A549 (cell line): ENCODE measurements at regions not wholly inside any gene's neighbourhood (a gene's known extent, or its start where the extent isn't known, plus 50 kb on each side); places are given as distances from the start of the nearest gene placed in this dataset.

Experiments
- ATAC-seq, 2 experiments: fragments of 200-7000 bp in 1 of 2; fragments of >200 bp in 1 of 2; cut with Nextera tagmentation in 1 of 2; cut with Tn5 transposase in 1 of 2; 3 replicates each; pipeline versions ENCODE4 v1.8.0 to v1.9.1; 2018 to 2020; ENCODE audit warnings: mild to moderate bottlenecking in 1 of 2, moderate library complexity in 1 of 2
- CTCF ChIA-PET: fragments of 300-600 bp; sonication (Branson Sonifier 250); formaldehyde crosslinking; extraction: SDS; loops from one replicate; lab custom pipeline; 2021; ENCODE audit warnings: antibody characterized with exemption, inconsistent platforms; lab: Yijun Ruan, JAX
- POLR2A ChIA-PET: fragments of 350-600 bp; formaldehyde crosslinking; extraction: SDS; loops from one replicate; lab custom pipeline; 2021; ENCODE audit warnings: antibody characterized with exemption, inconsistent platforms; lab: Yijun Ruan, JAX
- DNase-seq, 2 experiments: peaks; one replicate each; pipeline versions ENCODE4 v3.0.0 to v3.0.0-alpha.2; 2011 to 2016; ENCODE audit warnings: low read depth in 1 of 2, low spot score in 1 of 2
- FAIRE-seq: peaks from 2 replicates; lab custom pipeline; 2011; peaks lifted over from hg19 to GRCh38; lab: Jason Lieb, UNC
- H3K27ac ChIP-seq, 2 experiments: fragments of >200 bp; sonication (Bioruptor Twin); formaldehyde crosslinking; 3 replicates each; pipeline ENCODE4 v1.5.1; 2016 to 2017
- H3K4me1 ChIP-seq: fragments of >200 bp; sonication (Bioruptor Twin); formaldehyde crosslinking; 3 replicates; pipeline ENCODE4 v1.6.1; 2016
- H3K4me2 ChIP-seq: fragments of >200 bp; sonication (Bioruptor Twin); formaldehyde crosslinking; 3 replicates; pipeline ENCODE4 v1.6.1; 2016
- H3K4me3 ChIP-seq: fragments of >200 bp; sonication (Bioruptor Twin); formaldehyde crosslinking; 3 replicates; pipeline ENCODE4 v1.5.1; 2016
- H3K9me3 ChIP-seq: fragments of >200 bp; sonication (Bioruptor Twin); formaldehyde crosslinking; 3 replicates; pipeline ENCODE4 v1.6.1; 2016
- BCL3 ChIP-seq: fragments of >200 bp; sonication (Bioruptor Twin); formaldehyde crosslinking; IDR thresholded peaks from 3 replicates; pipeline ENCODE4 v1.6.1; 2016
- CBX2 ChIP-seq: fragments of 200-600 bp; sonication (generic); IDR thresholded peaks from 2 replicates; pipeline ENCODE4 v1.6.1; 2016; ENCODE audit warnings: low read depth, mild to moderate bottlenecking, borderline replicate concordance
- CBX8 ChIP-seq: fragments of 200-600 bp; sonication (generic); IDR thresholded peaks from 2 replicates; pipeline ENCODE4 v1.6.1; 2016
- CEBPB ChIP-seq, 2 experiments: fragments of >200 bp in 1 of 2; sonication (Bioruptor Twin) in 1 of 2; formaldehyde crosslinking in 1 of 2; IDR thresholded peaks; 2 replicates each; pipeline ENCODE4 v1.6.1; 2012 to 2016
- CHD2 ChIP-seq: fragments of 150-350 bp; IDR thresholded peaks from 2 replicates; pipeline ENCODE4 v1.6.1; 2014; ENCODE audit warnings: low read length; ENCODE audit not compliant: partially characterized antibody
- EHMT2 ChIP-seq: fragments of 200-600 bp; sonication (generic); IDR thresholded peaks from 2 replicates; pipeline ENCODE4 v1.6.1; 2016; ENCODE audit warnings: antibody characterized with exemption, low read depth, mild to moderate bottlenecking, moderate library complexity
- FOXS1 ChIP-seq: fragments of 250-450 bp; sonication (Bioruptor Pico); IDR thresholded peaks from 2 replicates; pipeline ENCODE4 v1.5.0; 2020; ENCODE audit warnings: mild to moderate bottlenecking, moderate library complexity
- GATA3 ChIP-seq: IDR thresholded peaks from 2 replicates; pipeline ENCODE4 v1.6.1; 2012; ENCODE audit warnings: borderline replicate concordance
- HES2 ChIP-seq: fragments of >200 bp; sonication (Bioruptor Twin); formaldehyde crosslinking; IDR thresholded peaks from 2 replicates; pipeline ENCODE4 v1.6.1; 2016
- JUN ChIP-seq, 2 experiments: fragments of >200 bp; sonication (Bioruptor Twin); formaldehyde crosslinking; IDR thresholded peaks; 2 replicates in 1 of 2; 3 replicates in 1 of 2; pipeline ENCODE4 v1.6.1; 2016 to 2017
- KDM1A ChIP-seq: fragments of 200-600 bp; sonication (generic); IDR thresholded peaks from 2 replicates; pipeline ENCODE4 v1.6.1; 2016; ENCODE audit warnings: low read depth, mild to moderate bottlenecking
- NR3C1 ChIP-seq: fragments of >200 bp; sonication (Bioruptor Twin); formaldehyde crosslinking; IDR thresholded peaks from 3 replicates; pipeline ENCODE4 v1.6.1; 2017
- POLR2A ChIP-seq: IDR thresholded peaks from 2 replicates; pipeline ENCODE4 v1.6.1; 2012; ENCODE audit warnings: mild to moderate bottlenecking, low read length
- TFCP2L1 ChIP-seq: fragments of 250-450 bp; sonication (Bioruptor Pico); IDR thresholded peaks from 2 replicates; pipeline ENCODE4 v1.5.0; 2021; ENCODE audit warnings: mild to moderate bottlenecking
- TP53 ChIP-seq: fragments of 250-450 bp; sonication (Bioruptor Pico); IDR thresholded peaks from 2 replicates; pipeline ENCODE4 v1.5.0; 2021; ENCODE audit warnings: mild to moderate bottlenecking, moderate library complexity
- USF2 ChIP-seq: fragments of 450-650 bp; IDR thresholded peaks from 2 replicates; pipeline ENCODE4 v1.6.1; 2014; ENCODE audit warnings: antibody characterized with exemption
- ZFP36 ChIP-seq: fragments of 450-650 bp; IDR thresholded peaks from 2 replicates; pipeline ENCODE4 v1.6.1; 2014; ENCODE audit warnings: borderline replicate concordance; ENCODE audit not compliant: partially characterized antibody
- whole genome bisulfite sequencing: methylation state at CpG from one replicate; pipeline ENCODE4 v1.1.6; 2017; ENCODE audit errors: missing lambda C conversion rate; 5-methylcytosine and 5-hydroxymethylcytosine counted together
- TF ChIP-seq, protein P1 (sequence below): fragments of 150-350 bp; IDR thresholded peaks from 2 replicates; pipeline ENCODE4 v1.6.1; 2014; ENCODE audit warnings: low read depth, mild to moderate bottlenecking, low read length
- TF ChIP-seq, protein P2 (sequence below): fragments of 250-450 bp; sonication (Bioruptor Pico); IDR thresholded peaks from 2 replicates; pipeline ENCODE4 v1.5.0; 2020; ENCODE audit warnings: low read depth, mild to moderate bottlenecking, moderate library complexity
- TF ChIP-seq, protein P3 (sequence below): fragments of 250-450 bp; sonication (Bioruptor Pico); IDR thresholded peaks from 2 replicates; pipeline ENCODE4 v1.5.0; 2021; ENCODE audit warnings: mild to moderate bottlenecking, moderate library complexity, borderline replicate concordance

GRCh38 chr1:87208080-87208479, 120.6 kb upstream of the LMO4 start:
- Histone ChIP-seq H3K4me3 (no peak overlapping the region), H3K4me2 (no peak overlapping the region), H3K9me3 (no peaks in the 10 kb centered on the region), H3K4me1 (no peaks in the 10 kb centered on the region), H3K27ac (no peak overlapping the region)
- FAIRE-seq (no peak), DNase-seq (no peak), ATAC-seq (no peak)
- TF ChIP-seq CBX2 (no peak), CBX8 (no peak), KDM1A (no peak), CEBPB (IDR thresholded peaks at IDR 0.05) (no peak), BCL3 (no peak), JUN (IDR thresholded peaks at IDR 0.05) (no peak), TFCP2L1 (CRISPR knock-in tag) (no peak), GATA3 (no peak), ZFP36 (no peak), NR3C1 (no peak), HES2 (no peak), TP53 (CRISPR knock-in tag) (no peak), POLR2A (no peak), FOXS1 (CRISPR knock-in tag) (no peak)
- TF ChIP-seq, protein P1, sequence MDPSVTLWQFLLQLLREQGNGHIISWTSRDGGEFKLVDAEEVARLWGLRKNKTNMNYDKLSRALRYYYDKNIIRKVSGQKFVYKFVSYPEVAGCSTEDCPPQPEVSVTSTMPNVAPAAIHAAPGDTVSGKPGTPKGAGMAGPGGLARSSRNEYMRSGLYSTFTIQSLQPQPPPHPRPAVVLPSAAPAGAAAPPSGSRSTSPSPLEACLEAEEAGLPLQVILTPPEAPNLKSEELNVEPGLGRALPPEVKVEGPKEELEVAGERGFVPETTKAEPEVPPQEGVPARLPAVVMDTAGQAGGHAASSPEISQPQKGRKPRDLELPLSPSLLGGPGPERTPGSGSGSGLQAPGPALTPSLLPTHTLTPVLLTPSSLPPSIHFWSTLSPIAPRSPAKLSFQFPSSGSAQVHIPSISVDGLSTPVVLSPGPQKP: no peak
- TF ChIP-seq, protein P2, sequence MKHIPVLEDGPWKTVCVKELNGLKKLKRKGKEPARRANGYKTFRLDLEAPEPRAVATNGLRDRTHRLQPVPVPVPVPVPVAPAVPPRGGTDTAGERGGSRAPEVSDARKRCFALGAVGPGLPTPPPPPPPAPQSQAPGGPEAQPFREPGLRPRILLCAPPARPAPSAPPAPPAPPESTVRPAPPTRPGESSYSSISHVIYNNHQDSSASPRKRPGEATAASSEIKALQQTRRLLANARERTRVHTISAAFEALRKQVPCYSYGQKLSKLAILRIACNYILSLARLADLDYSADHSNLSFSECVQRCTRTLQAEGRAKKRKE (CRISPR knock-in tag): no peak
- TF ChIP-seq, protein P3, sequence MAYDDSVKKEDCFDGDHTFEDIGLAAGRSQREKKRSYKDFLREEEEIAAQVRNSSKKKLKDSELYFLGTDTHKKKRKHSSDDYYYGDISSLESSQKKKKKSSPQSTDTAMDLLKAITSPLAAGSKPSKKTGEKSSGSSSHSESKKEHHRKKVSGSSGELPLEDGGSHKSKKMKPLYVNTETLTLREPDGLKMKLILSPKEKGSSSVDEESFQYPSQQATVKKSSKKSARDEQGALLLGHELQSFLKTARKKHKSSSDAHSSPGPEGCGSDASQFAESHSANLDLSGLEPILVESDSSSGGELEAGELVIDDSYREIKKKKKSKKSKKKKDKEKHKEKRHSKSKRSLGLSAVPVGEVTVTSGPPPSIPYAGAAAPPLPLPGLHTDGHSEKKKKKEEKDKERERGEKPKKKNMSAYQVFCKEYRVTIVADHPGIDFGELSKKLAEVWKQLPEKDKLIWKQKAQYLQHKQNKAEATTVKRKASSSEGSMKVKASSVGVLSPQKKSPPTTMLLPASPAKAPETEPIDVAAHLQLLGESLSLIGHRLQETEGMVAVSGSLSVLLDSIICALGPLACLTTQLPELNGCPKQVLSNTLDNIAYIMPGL (CRISPR knock-in tag): no peak
- WGBS: 9% methylated on average over 2 of the region's 2 CpGs
- ChIA-PET CTCF (no interaction called here), POLR2A (no interaction called here)

DNA sequence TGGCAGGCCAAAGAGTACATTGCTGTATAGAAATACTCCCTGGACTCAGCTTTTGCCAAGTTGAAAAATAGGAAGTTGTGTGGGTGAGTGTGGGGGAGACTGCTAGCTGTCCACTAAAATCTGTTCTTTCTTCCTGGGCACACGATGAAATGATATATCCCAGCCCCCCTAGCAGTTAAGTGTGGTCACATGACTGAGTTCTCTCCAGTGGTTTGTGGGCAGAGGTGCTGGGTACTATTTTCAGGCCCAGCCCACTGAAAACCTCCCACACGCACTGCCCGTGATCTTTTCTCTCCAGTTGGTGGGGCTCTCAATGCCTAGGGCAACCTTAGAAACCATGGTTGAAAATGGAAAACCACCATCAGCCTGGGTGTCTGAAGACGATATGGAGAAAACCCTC, 119.7 kb upstream of the LMO4 start:
- no peaks in the 10 kb centered on the region for H3K4me1 ChIP-seq
- H3K9me3 ChIP-seq: no peaks in the 10 kb centered on the region
- ChIA-PET CTCF (no interaction called here), POLR2A (no interaction called here)
- 47% methylated on average over 3 of the region's 4 CpGs for WGBS
- H3K27ac ChIP-seq: no peak overlapping the region
- DNase-seq (no peak), ATAC-seq (no peak), FAIRE-seq (no peak)
- TF ChIP-seq CEBPB (IDR thresholded peaks at IDR 0.05): no peak
- no peak for TF ChIP-seq CHD2
- no peak for TF ChIP-seq EHMT2
- no peak for TF ChIP-seq USF2
- no peak for TF ChIP-seq TFCP2L1 (CRISPR knock-in tag)
- no peak for TF ChIP-seq BCL3
- H3K4me3 ChIP-seq: no peak overlapping the region
- H3K4me2 ChIP-seq: no peak overlapping the region
